Myocyte (in vitro differentiated cells): ENCODE measurements at regions not wholly inside any gene's neighbourhood (a gene's known extent, or its start where the extent isn't known, plus 50 kb on each side); places are given as distances from the start of the nearest gene placed in this dataset.
"Not testable (repeated sequence)": the region's sequence is repeated elsewhere in the genome, so short reads cannot be mapped to it uniquely, and the experiment has no call there.

Source experiments
- DNase-seq: peaks from one replicate; pipeline ENCODE4 v3.0.0-alpha.2; 2012; ENCODE audit warnings: low read depth

- no peak for DNase-seq
These were observed 482.7 kb upstream of the MCTP2 start for GRCh38 chr15:93748710-93749109.

GRCh38 chr15:93734976-93735375, 496.4 kb upstream of the MCTP2 start:
- not testable (repeated sequence) for DNase-seq

GRCh38 chr15:93730724-93731123, 500.6 kb upstream of the MCTP2 start:
- no peak for DNase-seq

- no peak for DNase-seq
These were observed 509.2 kb upstream of the MCTP2 start for GRCh38 chr15:93722165-93722564.

- DNase-seq = no peak
These were observed 510.8 kb upstream of the MCTP2 start for GRCh38 chr15:93720607-93721006.

GRCh38 chr15:93719921-93720351, 511.4 kb upstream of the MCTP2 start:
- no peak for DNase-seq

GRCh38 chr15:93716615-93717231, 514.6 kb upstream of the MCTP2 start:
- no peak for DNase-seq

- no peak for DNase-seq
These were observed 521.7 kb upstream of the MCTP2 start for GRCh38 chr15:93709708-93710107.

- DNase-seq = no peak
These were observed 522.5 kb upstream of the MCTP2 start for GRCh38 chr15:93708724-93709445.

- DNase-seq = no peak
These were observed 523.6 kb upstream of the MCTP2 start for GRCh38 chr15:93707751-93708150.

- DNase-seq = no peak
These were observed 524.7 kb upstream of the MCTP2 start for GRCh38 chr15:93706495-93707292.

- DNase-seq = no peak
These were observed 525.5 kb upstream of the MCTP2 start for GRCh38 chr15:93705753-93706455.

- no peak for DNase-seq
These were observed 528.1 kb upstream of the MCTP2 start for GRCh38 chr15:93703092-93703739.

- DNase-seq = no peak
These were observed 531.3 kb upstream of the MCTP2 start for GRCh38 chr15:93700051-93700450.

GRCh38 chr15:93694033-93694432, 537.3 kb upstream of the MCTP2 start:
- DNase-seq = no peak

GRCh38 chr15:93683651-93684050, 547.7 kb upstream of the MCTP2 start:
- DNase-seq = no peak

- no peak for DNase-seq
These were observed 559.9 kb upstream of the MCTP2 start for GRCh38 chr15:93671387-93671943.

GRCh38 chr15:93670931-93671330, 560.4 kb upstream of the MCTP2 start:
- DNase-seq = no peak

GRCh38 chr15:93664213-93664956, 567.0 kb upstream of the MCTP2 start:
- DNase-seq = no peak
